Stomach (tissue), 8 donors: ENCODE measurements at regions not wholly inside any gene's neighbourhood (a gene's known extent, or its start where the extent isn't known, plus 50 kb on each side); places are given as distances from the start of the nearest gene placed in this dataset.

Experiments
- DNase-seq, 2 donors: peaks; one replicate each; pipeline versions ENCODE4 v3.0.0 to v3.0.0-alpha.2; 2013 to 2019
- H3K27ac ChIP-seq, 5 donors: fragments of 200-600 bp in 4 of 5; sonication (generic) in 4 of 5; one replicate each; pipeline ENCODE4 v1.5.1; 2013 to 2019; ENCODE audit warnings: mild to moderate bottlenecking in 1 of 5, moderate library complexity in 1 of 5
- H3K27me3 ChIP-seq, 3 donors: fragments of 200-600 bp; sonication (generic); one replicate each; pipeline ENCODE4 v1.5.1; 2017 to 2019; ENCODE audit warnings: mixed run types in 1 of 3
- H3K36me3 ChIP-seq, 4 donors: fragments of 200-600 bp; sonication (generic); 1 replicate in 3 of 4; 2 replicates in 1 of 4; pipeline ENCODE4 v1.5.1; 2016 to 2019
- H3K4me1 ChIP-seq, 4 donors: fragments of 200-600 bp; sonication (generic); one replicate each; pipeline ENCODE4 v1.5.1; 2016 to 2019
- H3K4me3 ChIP-seq, 4 donors: fragments of 200-600 bp; sonication (generic) in 3 of 4; one replicate each; pipeline ENCODE4 v1.5.1; 2016 to 2019; ENCODE audit warnings: mild to moderate bottlenecking in 1 of 4
- H3K9me3 ChIP-seq, 4 donors: fragments of 200-600 bp; sonication (generic); one replicate each; pipeline ENCODE4 v1.5.1; 2016 to 2019
- EP300 ChIP-seq: sonication (generic); formaldehyde crosslinking; IDR thresholded peaks from one replicate; pipeline ENCODE4 v1.6.1; 2017; ENCODE audit warnings: antibody characterized with exemption
- POLR2A ChIP-seq, 4 donors: fragments of 450-650 bp; IDR thresholded peaks; one replicate each; pipeline ENCODE4 v1.6.1; 2016; ENCODE audit warnings: antibody characterized with exemption in 4 of 4, control low read depth in 2 of 4, mild to moderate bottlenecking in 1 of 4, moderate library complexity in 1 of 4
- POLR2AphosphoS5 ChIP-seq, 3 donors: sonication (generic); formaldehyde crosslinking; IDR thresholded peaks; one replicate each; pipeline ENCODE4 v1.6.1; 2016; ENCODE audit warnings: antibody characterized with exemption in 3 of 3
- WGBS, 5 donors: extraction: QIAGEN DNeasy Blood & Tissue Kit in 3 of 5; methylation state at CpG; one replicate each; pipeline versions ENCODE4 v1.1.5 to v1.1.7; 2013 to 2018; 5-methylcytosine and 5-hydroxymethylcytosine counted together
- intact Hi-C: fragments of 100-400 bp; cut with DNase I; formaldehyde crosslinking; loops from one replicate; pipeline ENCODE4 v1.15.1; 2023; ENCODE audit warnings: low total_unique reads
- TF ChIP-seq, protein P1 (sequence below), 7 experiments: fragments of 450-650 bp in 4 of 7; fragments of 200-600 bp in 3 of 7; sonication (generic) in 3 of 7; IDR thresholded peaks; one replicate each; pipeline ENCODE4 v1.5.1; 2016 to 2019; ENCODE audit warnings: antibody characterized with exemption in 7 of 7, control low read depth in 2 of 7, mild to moderate bottlenecking in 1 of 7
- donor health status: healthy with polysubstance abuse.
- donor health status: Bipolar disorder and iron deficiency.
- donor health status: healthy.

DNA sequence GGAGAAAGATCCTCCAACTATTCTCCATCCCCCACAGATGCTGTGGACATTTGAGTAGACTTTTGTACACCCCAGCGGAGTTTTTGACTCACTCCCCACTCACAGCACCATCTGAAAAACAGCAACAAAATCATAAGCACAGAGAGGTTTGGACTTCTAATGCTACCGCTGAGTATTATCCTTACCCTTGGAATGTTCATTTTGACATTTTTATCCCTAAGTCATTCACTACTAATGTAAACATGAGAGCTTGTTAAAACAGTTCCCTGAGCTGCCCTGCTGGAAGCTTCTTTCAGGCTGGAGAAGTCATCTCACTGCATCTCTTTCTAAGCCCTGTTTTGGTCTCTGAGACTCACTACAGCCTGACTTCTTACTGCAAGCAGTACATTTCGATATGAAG lies 1045.9 kb downstream of the MCTP2 start:
- Histone ChIP-seq H3K27me3 (no peaks in the 10 kb centered on the region), H3K4me3 (no peak overlapping the region), H3K27ac (peak overlapping the region in 4 of 5 donors; percentile 45 to 79 (median 74)), H3K4me1 (peaks cover 0 to 40% (median 10%) of the 10 kb centered on the region in 4 donors), H3K36me3 (no peaks in the 10 kb centered on the region), H3K9me3 (no peaks in the 10 kb centered on the region)
- DNase-seq = no peak
- intact Hi-C loops = no loop called here
- WGBS, 5 donors = 60 to 76% (median 69%) methylated on average over 3 of the region's 3 CpGs
- no peak for TF ChIP-seq EP300
- peak in 2 of 3 donors; percentile 24 to 53 for TF ChIP-seq POLR2AphosphoS5 (IDR thresholded peaks at IDR 0.05)
- TF ChIP-seq, protein P1, sequence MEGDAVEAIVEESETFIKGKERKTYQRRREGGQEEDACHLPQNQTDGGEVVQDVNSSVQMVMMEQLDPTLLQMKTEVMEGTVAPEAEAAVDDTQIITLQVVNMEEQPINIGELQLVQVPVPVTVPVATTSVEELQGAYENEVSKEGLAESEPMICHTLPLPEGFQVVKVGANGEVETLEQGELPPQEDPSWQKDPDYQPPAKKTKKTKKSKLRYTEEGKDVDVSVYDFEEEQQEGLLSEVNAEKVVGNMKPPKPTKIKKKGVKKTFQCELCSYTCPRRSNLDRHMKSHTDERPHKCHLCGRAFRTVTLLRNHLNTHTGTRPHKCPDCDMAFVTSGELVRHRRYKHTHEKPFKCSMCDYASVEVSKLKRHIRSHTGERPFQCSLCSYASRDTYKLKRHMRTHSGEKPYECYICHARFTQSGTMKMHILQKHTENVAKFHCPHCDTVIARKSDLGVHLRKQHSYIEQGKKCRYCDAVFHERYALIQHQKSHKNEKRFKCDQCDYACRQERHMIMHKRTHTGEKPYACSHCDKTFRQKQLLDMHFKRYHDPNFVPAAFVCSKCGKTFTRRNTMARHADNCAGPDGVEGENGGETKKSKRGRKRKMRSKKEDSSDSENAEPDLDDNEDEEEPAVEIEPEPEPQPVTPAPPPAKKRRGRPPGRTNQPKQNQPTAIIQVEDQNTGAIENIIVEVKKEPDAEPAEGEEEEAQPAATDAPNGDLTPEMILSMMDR (IDR thresholded peaks at IDR 0.05) = no peak

DNA sequence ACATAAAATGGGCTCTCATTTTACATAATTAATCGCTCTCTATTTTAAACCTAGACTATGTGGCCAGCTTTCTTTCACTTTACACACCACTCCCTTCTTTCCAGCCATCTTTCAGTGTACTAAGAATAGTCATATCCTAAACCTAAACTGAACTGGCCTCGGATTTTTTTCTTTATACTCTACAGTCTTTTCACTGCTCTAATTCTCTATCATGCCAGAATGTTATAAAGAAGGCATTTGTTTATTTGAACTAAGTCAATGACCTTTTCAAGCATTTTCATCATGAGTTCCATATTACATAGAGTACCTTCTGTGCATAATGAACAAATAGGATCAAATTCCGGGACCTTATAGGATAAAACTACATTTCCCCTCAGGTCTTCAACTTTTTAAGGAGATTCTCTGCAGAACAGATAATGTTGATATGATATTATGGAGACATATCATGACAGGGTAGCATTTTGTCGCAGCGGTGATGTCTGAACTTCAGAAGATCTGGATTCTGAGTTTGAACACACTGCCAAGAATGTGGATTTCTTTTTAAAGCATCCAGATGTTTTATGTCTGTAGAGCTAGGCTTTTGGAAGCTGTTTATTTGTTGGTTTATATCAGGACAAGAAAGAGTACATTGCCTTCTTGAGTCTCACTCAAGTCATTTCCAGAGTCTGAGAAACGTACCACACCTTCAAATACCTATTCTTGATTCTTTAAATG lies 1047.3 kb downstream of the MCTP2 start:
- Histone ChIP-seq H3K27me3 (no peaks in the 10 kb centered on the region), H3K4me3 (no peak overlapping the region), H3K4me1 (peaks cover 0 to 40% (median 10%) of the 10 kb centered on the region in 4 donors), H3K9me3 (no peaks in the 10 kb centered on the region), H3K36me3 (no peaks in the 10 kb centered on the region), H3K27ac (peak overlapping the region in 4 of 5 donors; percentile 45 to 79 (median 74))
- intact Hi-C loops = no loop called here
- TF ChIP-seq, protein P1 (IDR thresholded peaks at IDR 0.05) = no peak
- peak in 1 of 3 donors; percentile 13 for TF ChIP-seq POLR2AphosphoS5 (IDR thresholded peaks at IDR 0.05)
- DNase-seq = no peak
- WGBS, 5 donors = 61 to 81% (median 76%) methylated on average over 6 of the region's 6 CpGs

DNA sequence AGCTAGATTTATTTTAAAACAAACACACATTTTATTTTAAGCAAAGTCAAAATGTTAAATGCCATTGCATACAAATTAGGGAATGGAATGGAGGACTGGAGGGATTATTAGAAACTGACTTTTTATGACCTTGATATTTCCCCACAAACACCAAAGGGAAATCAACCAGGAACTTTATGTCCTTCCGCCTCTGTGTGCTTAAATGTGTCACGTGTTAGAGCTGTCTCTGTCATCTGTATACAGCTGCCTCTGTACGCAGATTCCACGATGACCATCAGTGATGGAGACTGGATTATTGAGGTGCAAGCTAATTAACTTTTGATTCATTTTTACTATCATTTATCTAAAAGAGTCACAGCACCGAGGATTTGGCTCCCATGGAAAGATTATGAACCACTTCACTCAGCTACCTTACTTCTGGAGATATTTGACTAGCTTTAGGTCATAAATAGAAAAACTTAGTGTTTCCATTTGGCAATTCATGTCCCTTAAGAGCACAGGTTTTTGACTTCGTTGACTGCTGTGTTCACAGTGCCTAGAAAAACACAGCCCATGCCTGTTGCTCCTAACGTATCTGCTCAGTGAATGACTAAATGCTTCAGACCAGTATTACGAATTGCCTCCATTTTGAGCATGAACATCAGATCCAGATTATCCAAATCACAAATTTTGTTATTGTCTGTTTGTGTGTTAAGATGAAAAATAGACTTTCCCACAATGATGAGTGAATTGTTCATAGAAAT lies 1048.1 kb downstream of the MCTP2 start:
- 66 to 82% (median 73%) methylated on average over 8 of the region's 8 CpGs for WGBS, 5 donors
- H3K27ac ChIP-seq = peak overlapping the region in 4 of 5 donors; percentile 45 to 79 (median 74)
- intact Hi-C loops = no loop called here

DNA sequence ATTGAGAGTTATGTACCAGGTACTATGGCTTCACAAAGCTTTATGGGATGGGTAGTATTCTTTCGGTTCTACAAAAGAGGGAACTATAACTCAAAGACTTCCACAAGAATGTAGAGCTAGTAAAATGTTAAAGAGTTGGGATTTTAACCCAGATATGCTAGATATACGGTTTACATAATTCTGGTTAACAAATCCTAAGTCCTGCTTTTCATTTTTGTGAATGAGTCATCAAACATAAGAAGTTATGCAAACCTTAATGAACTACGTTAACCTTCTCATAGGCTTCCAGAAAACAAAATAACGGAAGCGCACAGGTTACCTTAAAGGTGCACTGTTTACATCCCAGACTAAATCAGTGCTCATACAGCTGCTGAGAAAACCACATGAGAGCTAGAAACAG lies 1049.3 kb downstream of the MCTP2 start:
- WGBS, 5 donors = 78 to 89% (median 87%) methylated on average over 5 of the region's 5 CpGs

More for the DNA sequence above, 1048.1 kb downstream of the MCTP2 start:
- H3K27me3 ChIP-seq = no peaks in the 10 kb centered on the region
- DNase-seq = no peak
- no peak overlapping the region for H3K4me3 ChIP-seq
- H3K9me3 ChIP-seq = no peaks in the 10 kb centered on the region
- H3K4me1 ChIP-seq = peaks cover 0 to 34% (median 9%) of the 10 kb centered on the region in 4 donors
- TF ChIP-seq, protein P1 (IDR thresholded peaks at IDR 0.05) = no peak
- TF ChIP-seq EP300 (no peak), POLR2AphosphoS5 (IDR thresholded peaks at IDR 0.05) (peak; percentile 29 to 54 (median 54))
- no peaks in the 10 kb centered on the region for H3K36me3 ChIP-seq

More for the DNA sequence above, 1049.3 kb downstream of the MCTP2 start:
- Histone ChIP-seq H3K27ac (peak overlapping the region in 2 of 5 donors; percentile 12 to 75), H3K36me3 (no peaks in the 10 kb centered on the region), H3K9me3 (no peaks in the 10 kb centered on the region), H3K4me3 (no peak overlapping the region), H3K27me3 (no peaks in the 10 kb centered on the region), H3K4me1 (peaks cover 0 to 41% (median 14%) of the 10 kb centered on the region in 4 donors)
- DNase-seq = no peak
- TF ChIP-seq POLR2A (IDR thresholded peaks at IDR 0.05) = no peak
- TF ChIP-seq, protein P1 (IDR thresholded peaks at IDR 0.05) = no peak
- no peak for TF ChIP-seq POLR2AphosphoS5 (IDR thresholded peaks at IDR 0.05)
- no peak for TF ChIP-seq EP300
- intact Hi-C loops = no loop called here
